ENCODE measurements at regions not wholly inside any gene's neighbourhood (a gene's known extent, or its start where the extent isn't known, plus 50 kb on each side); places are given as distances from the start of the nearest gene placed in this dataset.
"Not testable (repeated sequence)": the region's sequence is repeated elsewhere in the genome, so short reads cannot be mapped to it uniquely, and the experiment has no call there.

DNA sequence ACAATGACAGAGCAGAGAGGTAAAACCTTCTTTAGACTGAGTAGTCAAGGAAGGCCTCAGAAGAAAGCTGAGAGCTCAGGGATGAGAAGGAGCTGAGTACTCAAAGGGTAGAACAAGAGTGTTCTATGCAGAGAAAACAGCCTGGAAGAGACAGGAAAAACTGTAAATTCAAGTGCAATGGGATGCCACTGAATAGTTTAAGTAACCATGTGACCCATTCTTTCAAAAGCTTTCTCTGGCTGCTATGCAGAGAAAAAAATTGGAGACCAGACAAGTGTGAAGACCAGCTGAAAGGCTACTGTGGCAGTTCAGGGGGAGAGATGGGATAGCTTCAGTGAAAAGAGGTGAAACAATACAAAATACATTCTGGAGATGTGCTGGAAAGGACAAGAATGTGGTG is 61.3 kb upstream of the RNF38 start:
- DNase-seq: no peak
- ATAC-seq: peak in 3 of 8 donors; percentile 16 to 37 (median 33)
- TF ChIP-seq, protein P1, sequence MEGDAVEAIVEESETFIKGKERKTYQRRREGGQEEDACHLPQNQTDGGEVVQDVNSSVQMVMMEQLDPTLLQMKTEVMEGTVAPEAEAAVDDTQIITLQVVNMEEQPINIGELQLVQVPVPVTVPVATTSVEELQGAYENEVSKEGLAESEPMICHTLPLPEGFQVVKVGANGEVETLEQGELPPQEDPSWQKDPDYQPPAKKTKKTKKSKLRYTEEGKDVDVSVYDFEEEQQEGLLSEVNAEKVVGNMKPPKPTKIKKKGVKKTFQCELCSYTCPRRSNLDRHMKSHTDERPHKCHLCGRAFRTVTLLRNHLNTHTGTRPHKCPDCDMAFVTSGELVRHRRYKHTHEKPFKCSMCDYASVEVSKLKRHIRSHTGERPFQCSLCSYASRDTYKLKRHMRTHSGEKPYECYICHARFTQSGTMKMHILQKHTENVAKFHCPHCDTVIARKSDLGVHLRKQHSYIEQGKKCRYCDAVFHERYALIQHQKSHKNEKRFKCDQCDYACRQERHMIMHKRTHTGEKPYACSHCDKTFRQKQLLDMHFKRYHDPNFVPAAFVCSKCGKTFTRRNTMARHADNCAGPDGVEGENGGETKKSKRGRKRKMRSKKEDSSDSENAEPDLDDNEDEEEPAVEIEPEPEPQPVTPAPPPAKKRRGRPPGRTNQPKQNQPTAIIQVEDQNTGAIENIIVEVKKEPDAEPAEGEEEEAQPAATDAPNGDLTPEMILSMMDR (IDR thresholded peaks at IDR 0.05): no peak
- no peaks in the 10 kb centered on the region for H3K27me3 ChIP-seq
- H3K4me1 ChIP-seq: peaks cover 4 to 49% (median 30%) of the 10 kb centered on the region in 9 donors
- H3K36me3 ChIP-seq: peaks cover 0 to 15% (median 0%) of the 10 kb centered on the region in 9 donors
- no peaks in the 10 kb centered on the region for H3K9me3 ChIP-seq
- no peak overlapping the region for H3K4me3 ChIP-seq
- H3K27ac ChIP-seq: peak overlapping the region in 1 of 10 donors; percentile 14
- intact Hi-C loops (cut with DNase I): no loop called here

DNA sequence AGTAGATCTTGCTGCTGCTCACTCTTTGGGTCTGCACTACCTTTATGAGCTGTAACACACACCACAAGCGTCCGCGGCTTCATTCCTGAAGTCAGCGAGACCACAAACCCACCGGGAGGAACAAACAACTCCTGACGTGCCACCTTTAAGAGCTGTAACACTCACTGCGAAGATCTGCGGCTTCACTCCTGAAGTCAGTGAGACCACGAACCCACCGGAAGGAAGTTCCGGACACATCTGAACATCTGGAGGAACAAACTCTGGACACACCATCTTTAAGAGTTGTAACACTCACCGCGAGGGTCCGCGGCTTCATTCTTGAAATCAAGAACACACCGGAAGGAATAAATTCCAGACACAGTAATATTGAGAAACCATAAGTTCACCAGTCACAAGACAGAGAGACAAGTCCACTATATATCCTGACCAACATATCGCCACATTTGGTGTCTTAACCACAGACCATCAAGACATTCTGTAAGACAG is 58.4 kb upstream of the RNF38 start:
- not testable (repeated sequence) for H3K9me3 ChIP-seq, H3K27me3 ChIP-seq, DNase-seq, ATAC-seq, H3K4me3 ChIP-seq
- whole genome bisulfite sequencing, 2 donors: 88 to 91% methylated on average over 17 of the region's 17 CpGs
- Histone ChIP-seq H3K36me3 (peaks cover 0 to 20% (median 0%) of the 10 kb centered on the region in 9 donors), H3K4me1 (peaks cover 4 to 49% (median 30%) of the 10 kb centered on the region in 9 donors), H3K27ac (peak overlapping the region in 1 of 10 donors; percentile 17)
- intact Hi-C loops (cut with DNase I): loop anchor here in 2 of 10 donors (10.0 kb wide), 3 partner anchors 46 to 96 kb away; no protein-coding TSS in a partner anchor

DNA sequence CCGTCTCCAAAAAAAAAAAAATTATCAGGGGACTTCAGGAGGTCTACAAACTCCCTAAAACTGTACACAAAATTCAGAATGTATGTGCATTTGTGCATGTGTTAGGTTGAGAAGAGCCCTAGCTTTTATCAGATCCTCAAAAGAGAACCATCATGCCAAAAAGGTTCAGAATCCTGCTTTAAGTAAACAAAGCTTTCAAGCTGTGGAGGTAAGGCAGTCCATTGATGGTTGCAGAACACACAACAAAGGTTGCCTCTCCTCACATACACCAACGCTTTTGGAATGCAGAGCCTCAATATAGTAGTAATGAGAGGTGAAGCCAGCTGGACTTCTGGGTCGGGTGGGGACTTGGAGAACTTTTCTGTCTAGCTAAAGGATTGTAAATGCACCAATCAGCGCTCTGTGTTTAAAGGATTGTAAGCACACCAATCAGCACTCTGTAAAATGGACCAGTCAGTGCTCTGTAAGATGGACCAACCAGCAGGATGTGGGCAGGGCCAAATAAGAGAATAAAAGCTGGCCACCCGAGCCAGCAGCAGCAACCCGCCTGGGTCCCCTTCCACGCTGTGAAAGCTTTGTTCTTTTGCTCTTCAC is 57.9 kb upstream of the RNF38 start:
- intact Hi-C loops (cut with DNase I): loop anchor here in 2 of 10 donors (10.0 kb wide), 3 partner anchors 47 to 97 kb away; no protein-coding TSS in a partner anchor
- ATAC-seq: no peak
- Histone ChIP-seq H3K9me3 (no peaks in the 10 kb centered on the region), H3K4me3 (no peak overlapping the region), H3K27me3 (no peaks in the 10 kb centered on the region), H3K36me3 (peaks cover 0 to 20% (median 0%) of the 10 kb centered on the region in 9 donors), H3K27ac (peak overlapping the region in 1 of 10 donors; percentile 17), H3K4me1 (peaks cover 4 to 49% (median 27%) of the 10 kb centered on the region in 9 donors)
- no peak for DNase-seq
- WGBS, 2 donors: 85 to 89% methylated on average over 7 of the region's 7 CpGs
- TF ChIP-seq, protein P1 (IDR thresholded peaks at IDR 0.05): no peak

DNA sequence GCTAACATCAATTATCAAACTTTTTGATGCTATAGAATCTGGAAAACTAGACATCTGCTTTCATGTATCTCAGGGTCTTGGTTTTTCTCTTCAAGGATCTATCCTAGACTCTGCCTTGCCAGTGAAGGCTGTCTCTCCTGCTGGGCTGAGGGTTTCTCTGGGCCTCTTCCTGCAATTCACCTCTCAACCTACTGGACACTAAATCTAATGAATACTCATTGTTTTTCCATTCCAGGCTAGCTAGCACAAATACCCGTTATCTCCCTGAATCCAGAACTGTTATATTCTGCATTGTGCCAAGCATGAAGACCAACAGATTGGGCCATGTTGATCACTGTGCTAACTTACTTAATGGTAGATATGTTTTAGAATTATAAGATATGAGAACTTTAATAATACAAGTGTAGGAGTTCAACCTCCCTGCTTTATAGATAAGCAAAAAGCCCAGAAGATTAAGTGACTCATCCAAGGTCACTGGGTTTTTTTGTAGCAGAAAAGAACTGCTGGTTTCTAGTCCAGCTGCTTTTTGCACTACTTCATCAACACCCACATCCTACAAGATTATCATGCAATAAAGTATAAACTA is 56.5 kb upstream of the RNF38 start:
- peaks cover 3 to 38% (median 13%) of the 10 kb centered on the region in 9 donors for H3K4me1 ChIP-seq
- no peak overlapping the region for H3K4me3 ChIP-seq
- H3K36me3 ChIP-seq: peaks cover 0 to 20% (median 0%) of the 10 kb centered on the region in 9 donors
- no peaks in the 10 kb centered on the region for H3K27me3 ChIP-seq
- ATAC-seq (no peak), DNase-seq (no peak)
- no peak overlapping the region for H3K27ac ChIP-seq
- no peaks in the 10 kb centered on the region for H3K9me3 ChIP-seq
- WGBS, 2 donors: 67 to 71% methylated on average over 1 of the region's 1 CpG
- intact Hi-C loops (cut with DNase I): loop anchor here in 2 of 10 donors (10.0 kb wide), 3 partner anchors 48 to 98 kb away; no protein-coding TSS in a partner anchor
- TF ChIP-seq, protein P1 (IDR thresholded peaks at IDR 0.05): no peak

Measured in heart right ventricle (tissue), 16 donors.